Suprapubic skin (tissue), 4 donors: ENCODE measurements at regions not wholly inside any gene's neighbourhood (a gene's known extent, or its start where the extent isn't known, plus 50 kb on each side); places are given as distances from the start of the nearest gene placed in this dataset.

Experiments
- DNase-seq, 2 donors: peaks; one replicate each; pipeline ENCODE4 v3.0.0-alpha.2; 2019; ENCODE audit warnings: low spot score in 2 of 2
- H3K27ac ChIP-seq: fragments of 200-600 bp; sonication (generic); one replicate; pipeline ENCODE4 v1.5.1; 2019
- H3K27me3 ChIP-seq: fragments of 200-600 bp; sonication (generic); one replicate; pipeline ENCODE4 v1.5.1; 2019
- H3K36me3 ChIP-seq: fragments of 200-600 bp; sonication (generic); one replicate; pipeline ENCODE4 v1.5.1; 2019
- H3K4me1 ChIP-seq: fragments of 200-600 bp; sonication (generic); one replicate; pipeline ENCODE4 v1.5.1; 2019
- H3K4me3 ChIP-seq: fragments of 200-600 bp; sonication (generic); one replicate; pipeline ENCODE4 v1.5.1; 2019; ENCODE audit warnings: mild to moderate bottlenecking
- H3K9me3 ChIP-seq: fragments of 200-600 bp; sonication (generic); one replicate; pipeline ENCODE4 v1.5.1; 2019
- EP300 ChIP-seq: sonication (generic); formaldehyde crosslinking; IDR thresholded peaks from one replicate; pipeline ENCODE4 v1.6.1; 2017; ENCODE audit warnings: antibody characterized with exemption
- POLR2A ChIP-seq, 2 donors: fragments of 450-650 bp; IDR thresholded peaks; one replicate each; pipeline ENCODE4 v1.6.1; 2017; ENCODE audit warnings: antibody characterized with exemption in 2 of 2, mild to moderate bottlenecking in 2 of 2, moderate library complexity in 2 of 2
- POLR2AphosphoS5 ChIP-seq, 3 donors: sonication (generic); formaldehyde crosslinking; IDR thresholded peaks; one replicate each; pipeline ENCODE4 v1.6.1; 2017; ENCODE audit warnings: antibody characterized with exemption in 3 of 3
- WGBS: methylation state at CpG from one replicate; pipeline ENCODE4 v1.1.5; 2018; 5-methylcytosine and 5-hydroxymethylcytosine counted together
- TF ChIP-seq, protein P1 (sequence below), 2 donors: fragments of 200-600 bp in 1 of 2; fragments of 450-650 bp in 1 of 2; sonication (generic) in 1 of 2; IDR thresholded peaks; one replicate each; pipeline ENCODE4 v1.5.1; 2016 to 2019; ENCODE audit warnings: antibody characterized with exemption in 2 of 2, mild to moderate bottlenecking in 1 of 2, moderate library complexity in 1 of 2

- H3K4me3 ChIP-seq = no peak overlapping the region
- no peak for DNase-seq
- no peaks in the 10 kb centered on the region for H3K9me3 ChIP-seq
- H3K27me3 ChIP-seq = no peaks in the 10 kb centered on the region
- no peaks in the 10 kb centered on the region for H3K36me3 ChIP-seq
- no peak overlapping the region for H3K27ac ChIP-seq
- TF ChIP-seq, protein P1, sequence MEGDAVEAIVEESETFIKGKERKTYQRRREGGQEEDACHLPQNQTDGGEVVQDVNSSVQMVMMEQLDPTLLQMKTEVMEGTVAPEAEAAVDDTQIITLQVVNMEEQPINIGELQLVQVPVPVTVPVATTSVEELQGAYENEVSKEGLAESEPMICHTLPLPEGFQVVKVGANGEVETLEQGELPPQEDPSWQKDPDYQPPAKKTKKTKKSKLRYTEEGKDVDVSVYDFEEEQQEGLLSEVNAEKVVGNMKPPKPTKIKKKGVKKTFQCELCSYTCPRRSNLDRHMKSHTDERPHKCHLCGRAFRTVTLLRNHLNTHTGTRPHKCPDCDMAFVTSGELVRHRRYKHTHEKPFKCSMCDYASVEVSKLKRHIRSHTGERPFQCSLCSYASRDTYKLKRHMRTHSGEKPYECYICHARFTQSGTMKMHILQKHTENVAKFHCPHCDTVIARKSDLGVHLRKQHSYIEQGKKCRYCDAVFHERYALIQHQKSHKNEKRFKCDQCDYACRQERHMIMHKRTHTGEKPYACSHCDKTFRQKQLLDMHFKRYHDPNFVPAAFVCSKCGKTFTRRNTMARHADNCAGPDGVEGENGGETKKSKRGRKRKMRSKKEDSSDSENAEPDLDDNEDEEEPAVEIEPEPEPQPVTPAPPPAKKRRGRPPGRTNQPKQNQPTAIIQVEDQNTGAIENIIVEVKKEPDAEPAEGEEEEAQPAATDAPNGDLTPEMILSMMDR (IDR thresholded peaks at IDR 0.05) = no peak
- TF ChIP-seq POLR2AphosphoS5 (IDR thresholded peaks at IDR 0.05) (no peak), POLR2A (IDR thresholded peaks at IDR 0.05) (no peak), EP300 (no peak)
- H3K4me1 ChIP-seq = peaks cover 8% of the 10 kb centered on the region
- WGBS = 65% methylated on average over 1 of the region's 1 CpG
Observed at GRCh38 chr6:4496284-4496683, 279.9 kb upstream of the CDYL start.

DNA sequence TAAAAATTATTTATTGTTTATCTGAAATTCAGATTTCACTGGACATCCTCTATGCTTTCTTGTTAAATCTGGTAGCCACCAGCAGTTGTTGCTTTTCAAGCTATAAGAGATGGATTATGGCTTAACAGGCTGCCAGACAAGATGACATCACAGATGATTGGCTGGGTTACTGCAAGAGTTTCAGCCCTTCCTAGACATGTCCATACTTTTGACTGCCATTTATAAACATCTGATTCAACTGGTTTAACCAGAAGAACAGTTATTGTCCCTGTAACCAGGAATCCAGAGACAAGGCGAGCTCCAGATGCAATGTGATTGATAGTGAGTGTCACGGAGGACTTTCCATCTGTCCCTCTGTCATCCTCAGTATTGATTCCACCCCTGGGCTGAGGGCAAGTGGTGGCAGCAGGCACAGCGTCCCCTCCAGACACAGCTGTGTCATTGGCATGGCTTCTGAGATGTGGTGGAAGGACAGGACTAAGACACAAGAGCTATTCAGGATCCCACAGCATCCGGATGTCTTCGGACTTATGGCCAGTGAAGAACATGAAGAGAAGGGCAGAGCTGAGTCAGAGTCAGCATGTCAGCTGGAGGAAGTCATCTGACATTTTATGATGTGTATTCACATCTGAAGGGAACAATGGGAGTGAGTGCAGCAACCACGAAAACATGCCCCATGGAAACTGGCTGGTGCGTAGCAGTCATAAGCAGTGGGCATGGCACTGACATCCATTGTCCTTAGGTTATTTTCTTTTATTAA is 284.5 kb upstream of the CDYL start:
- no peak overlapping the region for H3K27ac ChIP-seq
- H3K9me3 ChIP-seq = no peaks in the 10 kb centered on the region
- WGBS = 86% methylated on average over 6 of the region's 7 CpGs
- no peaks in the 10 kb centered on the region for H3K27me3 ChIP-seq
- H3K4me3 ChIP-seq = no peak overlapping the region
- DNase-seq = no peak
- H3K4me1 ChIP-seq = peaks cover 11% of the 10 kb centered on the region
- H3K36me3 ChIP-seq = no peaks in the 10 kb centered on the region
- TF ChIP-seq POLR2A (IDR thresholded peaks at IDR 0.05) (no peak), POLR2AphosphoS5 (IDR thresholded peaks at IDR 0.05) (no peak), EP300 (no peak)

GRCh38 chr6:4489538-4489937 is 286.7 kb upstream of the CDYL start:
- TF ChIP-seq EP300 (no peak), POLR2AphosphoS5 (IDR thresholded peaks at IDR 0.05) (no peak), POLR2A (IDR thresholded peaks at IDR 0.05) (no peak)
- TF ChIP-seq, protein P1 (IDR thresholded peaks at IDR 0.05) = no peak
- Histone ChIP-seq H3K36me3 (no peaks in the 10 kb centered on the region), H3K4me1 (peaks cover 5% of the 10 kb centered on the region), H3K27me3 (no peaks in the 10 kb centered on the region), H3K27ac (no peak overlapping the region), H3K9me3 (no peaks in the 10 kb centered on the region), H3K4me3 (no peak overlapping the region)
- 35% methylated on average over 4 of the region's 4 CpGs for WGBS
- no peak for DNase-seq

- TF ChIP-seq POLR2AphosphoS5 (IDR thresholded peaks at IDR 0.05) (no peak), EP300 (no peak), POLR2A (IDR thresholded peaks at IDR 0.05) (no peak)
- TF ChIP-seq, protein P1 (IDR thresholded peaks at IDR 0.05) = no peak
- Histone ChIP-seq H3K27me3 (no peaks in the 10 kb centered on the region), H3K36me3 (no peaks in the 10 kb centered on the region), H3K4me1 (peaks cover 5% of the 10 kb centered on the region), H3K9me3 (no peaks in the 10 kb centered on the region), H3K4me3 (no peak overlapping the region), H3K27ac (no peak overlapping the region)
- no peak for DNase-seq
- WGBS = 98% methylated on average over 3 of the region's 3 CpGs
Observed at GRCh38 chr6:4488389-4488788, 287.8 kb upstream of the CDYL start.

DNA sequence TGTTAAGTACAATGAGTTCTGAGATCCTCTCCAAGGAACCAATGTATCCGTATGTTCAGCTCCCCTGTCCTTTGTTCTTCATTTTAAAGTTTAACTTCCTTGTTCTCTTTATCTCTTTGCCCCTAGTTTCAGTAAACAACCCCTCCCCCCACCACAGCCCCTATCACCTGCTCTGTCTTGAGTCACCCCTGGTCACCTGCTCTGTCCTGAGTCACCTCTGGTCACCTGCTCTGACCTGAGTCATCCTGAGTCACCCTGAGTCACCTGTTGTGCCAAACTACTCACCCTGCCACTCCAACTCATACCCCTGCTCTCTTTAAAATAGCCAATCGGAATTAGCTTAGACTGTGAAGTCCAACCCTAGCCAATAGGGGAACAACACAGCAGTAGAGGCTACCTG is 288.7 kb upstream of the CDYL start:
- H3K9me3 ChIP-seq = no peaks in the 10 kb centered on the region
- no peaks in the 10 kb centered on the region for H3K36me3 ChIP-seq
- H3K27me3 ChIP-seq = no peaks in the 10 kb centered on the region
- 90% methylated on average over 2 of the region's 2 CpGs for WGBS
- no peak overlapping the region for H3K27ac ChIP-seq
- TF ChIP-seq POLR2A (IDR thresholded peaks at IDR 0.05) (no peak), POLR2AphosphoS5 (IDR thresholded peaks at IDR 0.05) (no peak), EP300 (no peak)
- TF ChIP-seq, protein P1 (IDR thresholded peaks at IDR 0.05) = no peak
- no peak for DNase-seq
- H3K4me1 ChIP-seq = peaks cover 5% of the 10 kb centered on the region
- H3K4me3 ChIP-seq = no peak overlapping the region
